Trophoblast cell (in vitro differentiated cells and primary cell): ENCODE measurements at regions not wholly inside any gene's neighbourhood (a gene's known extent, or its start where the extent isn't known, plus 50 kb on each side); places are given as distances from the start of the nearest gene placed in this dataset.

Experiments used
- DNase-seq, 2 donors: peaks; one replicate each; pipeline ENCODE4 v3.0.0-alpha.2; 2016
- H2AFZ ChIP-seq: 2 replicates; pipeline ENCODE4 v1.6.1; 2013; ENCODE audit warnings: low read length, moderate library complexity, mild to moderate bottlenecking; ENCODE audit not compliant: insufficient read depth, poor library complexity
- H2AK5ac ChIP-seq: 2 replicates; pipeline ENCODE4 v1.6.1; 2013; ENCODE audit warnings: mild to moderate bottlenecking, low read length
- H2BK120ac ChIP-seq: 2 replicates; pipeline ENCODE4 v1.6.1; 2013; ENCODE audit warnings: low read length, mild to moderate bottlenecking, moderate library complexity; ENCODE audit not compliant: insufficient read depth, poor library complexity
- H2BK12ac ChIP-seq: 2 replicates; pipeline ENCODE4 v1.6.1; 2013; ENCODE audit warnings: mild to moderate bottlenecking, low read length, moderate library complexity
- H2BK5ac ChIP-seq: 2 replicates; pipeline ENCODE4 v1.6.1; 2013; ENCODE audit warnings: low read length, low read depth, moderate library complexity, mild to moderate bottlenecking; ENCODE audit not compliant: poor library complexity
- H3K14ac ChIP-seq: 2 replicates; pipeline ENCODE4 v1.6.1; 2013; ENCODE audit warnings: mild to moderate bottlenecking, low read length
- H3K18ac ChIP-seq: 2 replicates; pipeline ENCODE4 v1.6.1; 2013; ENCODE audit warnings: mild to moderate bottlenecking, low read length
- H3K23ac ChIP-seq: 2 replicates; pipeline ENCODE4 v1.6.1; 2013; ENCODE audit warnings: low read length
- H3K27ac ChIP-seq: 2 replicates; pipeline ENCODE4 v1.5.1; 2013; ENCODE audit warnings: low read depth, mild to moderate bottlenecking, inconsistent platforms, low read length, moderate library complexity
- H3K27me3 ChIP-seq: 2 replicates; pipeline ENCODE4 v1.6.1; 2013; ENCODE audit warnings: inconsistent platforms, mild to moderate bottlenecking, low read length, moderate library complexity; ENCODE audit not compliant: insufficient read depth
- H3K36me3 ChIP-seq, 2 experiments: 1 replicate in 1 of 2; 2 replicates in 1 of 2; pipeline ENCODE4 v1.6.1; 2013; ENCODE audit warnings: low read length in 2 of 2, mild to moderate bottlenecking in 2 of 2, moderate library complexity in 1 of 2; ENCODE audit not compliant: insufficient read depth in 2 of 2, control insufficient read depth in 1 of 2
- H3K4ac ChIP-seq: 2 replicates; pipeline ENCODE4 v1.6.1; 2013; ENCODE audit warnings: low read depth, mild to moderate bottlenecking, low read length, moderate library complexity
- H3K4me1 ChIP-seq, 2 experiments: 1 replicate in 1 of 2; 2 replicates in 1 of 2; pipeline ENCODE4 v1.6.1; 2013; ENCODE audit warnings: low read length in 2 of 2, mild to moderate bottlenecking in 2 of 2, moderate library complexity in 1 of 2; ENCODE audit not compliant: insufficient read depth in 2 of 2, control insufficient read depth in 1 of 2
- H3K4me2 ChIP-seq: 2 replicates; pipeline ENCODE4 v1.6.1; 2013; ENCODE audit warnings: inconsistent platforms, mild to moderate bottlenecking, low read length, moderate library complexity
- H3K4me3 ChIP-seq: 2 replicates; pipeline ENCODE4 v1.5.1; 2013; ENCODE audit warnings: mild to moderate bottlenecking, low read depth, low read length, inconsistent platforms
- H3K79me1 ChIP-seq: one replicate; pipeline ENCODE4 v1.6.1; 2013; ENCODE audit warnings: low read length
- H3K79me2 ChIP-seq: 2 replicates; pipeline ENCODE4 v1.6.1; 2013; ENCODE audit warnings: low read length, mild to moderate bottlenecking; ENCODE audit not compliant: control insufficient read depth, insufficient read depth, poor library complexity
- H3K9ac ChIP-seq: 2 replicates; pipeline ENCODE4 v1.6.1; 2013; ENCODE audit warnings: mild to moderate bottlenecking, low read length
- H3K9me3 ChIP-seq: 2 replicates; pipeline ENCODE4 v1.6.1; 2013; ENCODE audit warnings: low read depth, mild to moderate bottlenecking, control low read depth, inconsistent platforms, low read length; ENCODE audit not compliant: insufficient read depth
- H4K12ac ChIP-seq: 2 replicates; pipeline ENCODE4 v1.6.1; 2013; ENCODE audit warnings: low read depth, mild to moderate bottlenecking, low read length, moderate library complexity
- H4K8ac ChIP-seq: 2 replicates; pipeline ENCODE4 v1.6.1; 2013; ENCODE audit warnings: low read depth, mild to moderate bottlenecking, low read length, moderate library complexity
- H4K91ac ChIP-seq: one replicate; pipeline ENCODE4 v1.6.1; 2013; ENCODE audit warnings: low read depth, mild to moderate bottlenecking, low read length, moderate library complexity
- WGBS: extraction: QIAGEN DNeasy Blood & Tissue Kit; methylation state at CpG from one replicate; pipeline ENCODE4 v1.1.7; 2013; ENCODE audit warnings: missing lambda C conversion rate; ENCODE audit not compliant: insufficient read length, insufficient coverage; ENCODE audit errors: extremely low coverage; 5-methylcytosine and 5-hydroxymethylcytosine counted together

GRCh38 chr18:75745147-75745546 is 317.6 kb upstream of the SMIM21 start:
- no peak overlapping the region for H2BK5ac ChIP-seq
- H3K4me3 ChIP-seq, result no peak overlapping the region
- H3K79me1 ChIP-seq, result no peaks in the 10 kb centered on the region
- no peaks in the 10 kb centered on the region for H3K4me1 ChIP-seq
- no peak overlapping the region for H3K14ac ChIP-seq
- no peak overlapping the region for H4K8ac ChIP-seq
- H2AFZ ChIP-seq, result no peak overlapping the region
- no peaks in the 10 kb centered on the region for H3K79me2 ChIP-seq
- H4K12ac ChIP-seq, result no peak overlapping the region
- no peak overlapping the region for H4K91ac ChIP-seq
- H3K4me2 ChIP-seq, result no peak overlapping the region
- no CpG with 5 or more reads among the region's 7 CpGs for WGBS
- no peaks in the 10 kb centered on the region for H3K27me3 ChIP-seq
- no peaks in the 10 kb centered on the region for H3K9me3 ChIP-seq
- no peak overlapping the region for H3K27ac ChIP-seq
- H3K18ac ChIP-seq, result no peak overlapping the region
- no peak overlapping the region for H2BK12ac ChIP-seq
- no peak for DNase-seq
- no peak overlapping the region for H2AK5ac ChIP-seq
- H2BK120ac ChIP-seq, result no peak overlapping the region
- H3K23ac ChIP-seq, result no peak overlapping the region
- H3K4ac ChIP-seq, result no peak overlapping the region
- no peaks in the 10 kb centered on the region for H3K36me3 ChIP-seq
- no peak overlapping the region for H3K9ac ChIP-seq

GRCh38 chr18:75742516-75742915 is 315.0 kb upstream of the SMIM21 start:
- no peak overlapping the region for H4K91ac ChIP-seq
- no peak overlapping the region for H4K8ac ChIP-seq
- no peak overlapping the region for H2BK12ac ChIP-seq
- H3K14ac ChIP-seq, result no peak overlapping the region
- H2BK120ac ChIP-seq, result no peak overlapping the region
- H3K4me1 ChIP-seq, result no peaks in the 10 kb centered on the region
- H3K4me2 ChIP-seq, result no peak overlapping the region
- H3K23ac ChIP-seq, result no peak overlapping the region
- no peak overlapping the region for H4K12ac ChIP-seq
- peak in 1 of 2 donors; percentile 17 for DNase-seq
- no peak overlapping the region for H3K27ac ChIP-seq
- no peaks in the 10 kb centered on the region for H3K79me2 ChIP-seq
- no peak overlapping the region for H2AK5ac ChIP-seq
- no peaks in the 10 kb centered on the region for H3K27me3 ChIP-seq
- H2BK5ac ChIP-seq, result no peak overlapping the region
- no peaks in the 10 kb centered on the region for H3K9me3 ChIP-seq
- no CpG with 5 or more reads among the region's 4 CpGs for WGBS
- H3K36me3 ChIP-seq, result no peaks in the 10 kb centered on the region
- H3K4me3 ChIP-seq, result no peak overlapping the region
- H2AFZ ChIP-seq, result no peak overlapping the region
- no peak overlapping the region for H3K9ac ChIP-seq
- no peak overlapping the region for H3K4ac ChIP-seq
- no peak overlapping the region for H3K18ac ChIP-seq
- H3K79me1 ChIP-seq, result no peaks in the 10 kb centered on the region

- Histone ChIP-seq H3K4me1 (no peaks in the 10 kb centered on the region), H3K27ac (no peak overlapping the region), H4K91ac (no peak overlapping the region), H3K4me3 (no peak overlapping the region), H4K8ac (no peak overlapping the region), H4K12ac (no peak overlapping the region), H3K18ac (no peak overlapping the region), H3K4me2 (no peak overlapping the region), H2BK120ac (no peak overlapping the region), H3K9me3 (peaks cover 4% of the 10 kb centered on the region), H3K79me2 (no peaks in the 10 kb centered on the region), H2AK5ac (no peak overlapping the region), H2BK5ac (no peak overlapping the region), H3K36me3 (no peaks in the 10 kb centered on the region), H3K23ac (no peak overlapping the region), H3K27me3 (no peaks in the 10 kb centered on the region), H3K14ac (no peak overlapping the region), H3K4ac (no peak overlapping the region), H3K9ac (no peak overlapping the region), H2AFZ (no peak overlapping the region), H3K79me1 (no peaks in the 10 kb centered on the region), H2BK12ac (no peak overlapping the region)
- DNase-seq, result no peak
- WGBS, result no CpG with 5 or more reads among the region's 7 CpGs
Measured at GRCh38 chr18:75739682-75740081, 312.2 kb upstream of the SMIM21 start.

DNA sequence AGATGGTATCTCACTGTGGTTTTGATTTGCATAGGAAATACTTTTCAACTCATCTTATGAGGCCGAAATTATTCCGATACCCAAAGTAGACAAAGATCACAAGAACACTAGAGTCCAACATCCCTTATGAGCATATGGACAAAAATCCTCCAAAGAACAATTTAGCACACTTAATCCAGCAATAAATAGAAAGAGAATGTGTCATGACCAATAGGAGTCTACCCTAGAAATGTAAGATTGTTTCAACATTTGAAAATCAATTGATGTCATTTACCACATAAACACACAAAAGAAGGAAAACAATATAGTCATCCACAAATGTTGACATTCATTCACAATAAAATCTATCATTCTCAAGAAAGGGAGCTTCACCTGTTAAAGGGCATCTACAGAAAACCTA is 307.8 kb upstream of the SMIM21 start:
- Histone ChIP-seq H4K91ac (no peak overlapping the region), H3K4me2 (no peak overlapping the region), H3K36me3 (no peaks in the 10 kb centered on the region)

More for the DNA sequence above, 307.8 kb upstream of the SMIM21 start:
- no peak overlapping the region for H2AK5ac ChIP-seq
- H3K27ac ChIP-seq, result no peak overlapping the region
- no peaks in the 10 kb centered on the region for H3K79me1 ChIP-seq
- H3K4ac ChIP-seq, result no peak overlapping the region
- no peaks in the 10 kb centered on the region for H3K4me1 ChIP-seq
- H2BK5ac ChIP-seq, result no peak overlapping the region
- DNase-seq, result no peak
- H2BK12ac ChIP-seq, result no peak overlapping the region
- H3K9ac ChIP-seq, result no peak overlapping the region
- H2BK120ac ChIP-seq, result no peak overlapping the region
- no peak overlapping the region for H2AFZ ChIP-seq
- WGBS, result no CpG with 5 or more reads among the region's 2 CpGs
- H3K9me3 ChIP-seq, result peaks cover 4% of the 10 kb centered on the region
- no peak overlapping the region for H3K23ac ChIP-seq
- no peak overlapping the region for H4K8ac ChIP-seq
- no peak overlapping the region for H4K12ac ChIP-seq
- no peak overlapping the region for H3K4me3 ChIP-seq
- H3K18ac ChIP-seq, result no peak overlapping the region
- no peaks in the 10 kb centered on the region for H3K79me2 ChIP-seq
- no peaks in the 10 kb centered on the region for H3K27me3 ChIP-seq
- no peak overlapping the region for H3K14ac ChIP-seq
